ENCODE measurements at regions not wholly inside any gene's neighbourhood (a gene's known extent, or its start where the extent isn't known, plus 50 kb on each side); places are given as distances from the start of the nearest gene placed in this dataset.
"Not testable (repeated sequence)": the region's sequence is repeated elsewhere in the genome, so short reads cannot be mapped to it uniquely, and the experiment has no call there.

DNA sequence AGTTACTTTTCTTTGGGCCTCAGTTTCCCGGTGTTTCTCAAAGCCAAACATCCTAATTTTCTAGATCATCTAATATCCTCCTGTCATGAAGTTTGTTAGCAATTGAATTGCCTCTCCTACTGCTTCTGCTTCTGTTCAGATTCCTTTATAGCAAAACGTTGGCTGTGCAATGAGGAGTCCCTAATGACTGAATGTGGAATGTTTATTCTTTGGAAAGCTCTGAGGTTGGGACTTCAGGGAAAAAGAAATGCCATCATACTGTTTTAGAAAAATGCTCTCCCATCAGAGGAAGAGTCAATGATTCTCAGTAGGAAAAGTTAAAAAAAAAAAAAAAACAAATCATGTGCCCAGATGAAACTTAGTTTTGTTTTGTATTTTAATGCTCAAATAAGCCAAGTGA is 268.7 kb upstream of the PAPPA start:
- H3K27ac ChIP-seq = no peak overlapping the region
- no peak overlapping the region for H3K4me3 ChIP-seq
- no peak for DNase-seq (ENCODE audit: low spot score in 2 of 2)
- no peak for TF ChIP-seq CTCF (IDR thresholded peaks at IDR 0.05)
- no peak for TF ChIP-seq EP300 (IDR thresholded peaks at IDR 0.05)
- no peak for TF ChIP-seq POLR2A (IDR thresholded peaks at IDR 0.05)
- 36 to 44% methylated on average over 2 of the region's 2 CpGs for WGBS, 2 donors
- H3K4me1 ChIP-seq = no peaks in the 10 kb centered on the region
- H3K36me3 ChIP-seq = no peaks in the 10 kb centered on the region
- no peaks in the 10 kb centered on the region for H3K9me3 ChIP-seq
- no peaks in the 10 kb centered on the region for H3K27me3 ChIP-seq

GRCh38 chr9:115888131-115888530 is 265.5 kb upstream of the PAPPA start:
- H3K36me3 ChIP-seq = no peaks in the 10 kb centered on the region
- H3K27me3 ChIP-seq = no peaks in the 10 kb centered on the region
- H3K27ac ChIP-seq = no peak overlapping the region
- WGBS, 2 donors = 79 to 83% methylated on average over 5 of the region's 5 CpGs
- H3K4me1 ChIP-seq = no peaks in the 10 kb centered on the region
- DNase-seq (ENCODE audit: low spot score in 2 of 2) = no peak
- no peak overlapping the region for H3K4me3 ChIP-seq
- TF ChIP-seq CTCF (IDR thresholded peaks at IDR 0.05) (no peak), EP300 (IDR thresholded peaks at IDR 0.05) (no peak), POLR2A (IDR thresholded peaks at IDR 0.05) (no peak)
- no peaks in the 10 kb centered on the region for H3K9me3 ChIP-seq

DNA sequence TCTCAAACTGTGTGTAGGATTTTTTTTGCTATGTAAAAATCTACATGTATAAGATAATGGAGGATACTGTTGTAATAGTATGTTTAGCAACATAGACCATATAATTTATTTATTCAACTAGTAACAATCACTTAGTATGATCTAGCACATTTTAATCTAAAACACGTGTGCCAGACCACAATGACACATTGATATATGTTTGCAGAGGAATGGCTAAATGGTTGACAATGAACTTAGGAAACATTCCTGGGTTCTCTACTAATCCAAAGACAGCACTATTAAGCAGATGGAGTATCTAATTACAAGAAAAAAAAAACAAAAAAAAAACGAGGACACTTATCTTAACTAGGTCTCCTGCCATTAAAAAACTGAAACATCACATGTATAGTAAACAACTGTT is 261.7 kb upstream of the PAPPA start:
- H3K27ac ChIP-seq = no peak overlapping the region
- 47 to 48% methylated on average over 2 of the region's 2 CpGs for WGBS, 2 donors
- no peak overlapping the region for H3K4me3 ChIP-seq
- no peaks in the 10 kb centered on the region for H3K9me3 ChIP-seq
- H3K27me3 ChIP-seq = no peaks in the 10 kb centered on the region
- DNase-seq (ENCODE audit: low spot score in 2 of 2) = no peak
- H3K36me3 ChIP-seq = no peaks in the 10 kb centered on the region
- H3K4me1 ChIP-seq = no peaks in the 10 kb centered on the region
- TF ChIP-seq POLR2A (IDR thresholded peaks at IDR 0.05) (no peak), CTCF (IDR thresholded peaks at IDR 0.05) (no peak), EP300 (IDR thresholded peaks at IDR 0.05) (no peak)

DNA sequence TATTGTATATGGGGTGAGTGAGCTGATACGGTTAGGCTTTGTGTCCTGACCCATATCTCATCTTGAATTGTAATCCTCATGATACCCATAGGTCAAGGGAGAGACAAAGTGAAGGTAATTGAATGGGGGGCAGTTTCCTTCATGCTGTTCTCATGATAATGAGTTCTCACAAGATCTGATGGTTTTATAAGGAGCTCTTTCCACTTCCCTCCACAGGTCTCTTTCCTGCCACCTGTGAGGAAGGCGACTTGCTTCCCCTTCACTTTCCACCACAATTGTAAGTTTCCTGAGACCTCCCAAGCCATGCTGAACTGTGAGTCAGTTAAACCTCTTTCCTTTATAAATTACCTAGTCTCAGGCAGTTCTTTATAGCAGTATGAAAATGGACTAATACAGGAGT is 255.1 kb upstream of the PAPPA start:
- H3K27me3 ChIP-seq; H3K36me3 ChIP-seq; H3K4me1 ChIP-seq; H3K4me3 ChIP-seq; H3K9me3 ChIP-seq; H3K27ac ChIP-seq; DNase-seq (ENCODE audit: low spot score in 2 of 2): not testable (repeated sequence)
- WGBS, 2 donors = 43 to 51% methylated on average over 2 of the region's 2 CpGs

- Histone ChIP-seq H3K4me3 (no peak overlapping the region), H3K27ac (no peak overlapping the region), H3K36me3 (no peaks in the 10 kb centered on the region), H3K27me3 (no peaks in the 10 kb centered on the region), H3K4me1 (no peaks in the 10 kb centered on the region), H3K9me3 (no peaks in the 10 kb centered on the region)
- no peak for TF ChIP-seq CTCF (IDR thresholded peaks at IDR 0.05)
- no peak for TF ChIP-seq POLR2A (IDR thresholded peaks at IDR 0.05)
- no peak for TF ChIP-seq EP300 (IDR thresholded peaks at IDR 0.05)
- DNase-seq (ENCODE audit: low spot score in 2 of 2) = no peak
These were observed 252.9 kb upstream of the PAPPA start for GRCh38 chr9:115900698-115901097.

DNA sequence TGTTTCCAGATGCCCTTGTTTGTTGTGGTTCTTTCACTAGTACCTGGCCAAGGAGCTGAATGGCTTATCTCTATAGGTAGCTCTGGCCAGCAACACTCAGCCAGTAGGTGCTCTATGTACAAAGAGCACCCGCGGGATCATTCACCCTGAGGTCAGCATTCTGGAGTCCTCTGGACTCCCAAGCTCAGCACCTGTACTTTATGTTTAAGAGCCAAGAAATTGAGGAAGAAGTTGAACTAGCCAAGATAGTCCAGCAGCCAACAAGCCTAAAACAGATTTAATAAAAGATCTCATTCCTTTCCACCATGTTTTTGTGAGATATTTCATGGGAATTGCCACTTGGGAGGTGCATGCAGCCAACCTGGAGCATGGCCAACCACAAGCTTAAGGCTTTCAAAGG is 242.6 kb upstream of the PAPPA start:
- DNase-seq (ENCODE audit: low spot score in 2 of 2) = no peak
- Histone ChIP-seq H3K36me3 (no peaks in the 10 kb centered on the region), H3K9me3 (no peaks in the 10 kb centered on the region), H3K4me1 (no peaks in the 10 kb centered on the region), H3K4me3 (no peak overlapping the region), H3K27ac (no peak overlapping the region), H3K27me3 (no peaks in the 10 kb centered on the region)
- 78 to 83% methylated on average over 2 of the region's 2 CpGs for WGBS, 2 donors
- TF ChIP-seq EP300 (IDR thresholded peaks at IDR 0.05) (no peak), POLR2A (IDR thresholded peaks at IDR 0.05) (no peak), CTCF (IDR thresholded peaks at IDR 0.05) (no peak)

All from tibial nerve (tissue), 4 donors.